ENCODE measurements at regions not wholly inside any gene's neighbourhood (a gene's known extent, or its start where the extent isn't known, plus 50 kb on each side); places are given as distances from the start of the nearest gene placed in this dataset.

DNA sequence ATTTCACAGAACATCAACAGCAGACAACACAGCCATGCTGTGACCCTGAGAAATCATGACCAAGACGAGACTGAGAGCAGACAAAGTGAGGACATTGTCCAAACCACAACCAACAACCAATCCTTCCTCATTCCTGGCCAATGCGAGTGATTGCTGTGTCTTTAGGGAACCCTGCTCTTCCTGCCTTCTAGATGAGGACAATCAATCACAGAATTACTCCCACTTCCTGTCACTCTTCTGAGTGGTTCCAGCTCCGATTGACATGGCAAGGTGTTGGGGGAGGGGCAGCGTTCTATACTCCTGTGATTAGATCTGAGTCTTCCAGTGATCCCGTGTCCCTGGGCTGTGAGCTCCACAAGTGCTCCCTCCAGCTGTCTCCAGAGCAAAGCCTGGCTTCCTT is 227.8 kb downstream of the STIM2 start:
- TF ChIP-seq, protein P1, sequence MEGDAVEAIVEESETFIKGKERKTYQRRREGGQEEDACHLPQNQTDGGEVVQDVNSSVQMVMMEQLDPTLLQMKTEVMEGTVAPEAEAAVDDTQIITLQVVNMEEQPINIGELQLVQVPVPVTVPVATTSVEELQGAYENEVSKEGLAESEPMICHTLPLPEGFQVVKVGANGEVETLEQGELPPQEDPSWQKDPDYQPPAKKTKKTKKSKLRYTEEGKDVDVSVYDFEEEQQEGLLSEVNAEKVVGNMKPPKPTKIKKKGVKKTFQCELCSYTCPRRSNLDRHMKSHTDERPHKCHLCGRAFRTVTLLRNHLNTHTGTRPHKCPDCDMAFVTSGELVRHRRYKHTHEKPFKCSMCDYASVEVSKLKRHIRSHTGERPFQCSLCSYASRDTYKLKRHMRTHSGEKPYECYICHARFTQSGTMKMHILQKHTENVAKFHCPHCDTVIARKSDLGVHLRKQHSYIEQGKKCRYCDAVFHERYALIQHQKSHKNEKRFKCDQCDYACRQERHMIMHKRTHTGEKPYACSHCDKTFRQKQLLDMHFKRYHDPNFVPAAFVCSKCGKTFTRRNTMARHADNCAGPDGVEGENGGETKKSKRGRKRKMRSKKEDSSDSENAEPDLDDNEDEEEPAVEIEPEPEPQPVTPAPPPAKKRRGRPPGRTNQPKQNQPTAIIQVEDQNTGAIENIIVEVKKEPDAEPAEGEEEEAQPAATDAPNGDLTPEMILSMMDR (conservative IDR thresholded peaks at IDR 0.05; ENCODE audit: low read depth, low read length) = no peak
- H3K4me3 ChIP-seq (ENCODE audit: low read depth, low read length) = no peak overlapping the region
- no peak for DNase-seq (ENCODE audit: low read depth)

DNA sequence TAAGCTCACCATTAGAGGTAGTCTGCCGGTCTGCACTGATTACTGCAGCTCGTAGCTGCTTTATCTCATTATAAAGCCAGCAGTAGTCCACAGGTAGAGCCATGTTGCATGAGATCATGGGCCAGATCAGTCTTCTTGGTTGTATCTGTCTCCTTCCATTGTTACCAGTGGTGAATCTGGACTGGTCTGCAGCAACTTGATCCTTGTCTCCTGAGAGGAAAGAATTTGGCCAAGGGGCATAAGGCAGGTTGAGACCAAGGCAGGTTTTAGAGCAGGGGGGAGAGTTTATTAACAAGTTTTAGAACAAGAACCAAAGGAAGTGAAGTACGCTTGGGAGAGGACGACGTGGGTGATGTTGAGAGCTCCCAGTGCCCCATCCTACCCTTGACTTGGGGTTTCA is 228.5 kb downstream of the STIM2 start:
- DNase-seq (ENCODE audit: low read depth) = no peak
- TF ChIP-seq, protein P1 (conservative IDR thresholded peaks at IDR 0.05; ENCODE audit: low read depth, low read length) = no peak
- no peak overlapping the region for H3K4me3 ChIP-seq (ENCODE audit: low read depth, low read length)

DNA sequence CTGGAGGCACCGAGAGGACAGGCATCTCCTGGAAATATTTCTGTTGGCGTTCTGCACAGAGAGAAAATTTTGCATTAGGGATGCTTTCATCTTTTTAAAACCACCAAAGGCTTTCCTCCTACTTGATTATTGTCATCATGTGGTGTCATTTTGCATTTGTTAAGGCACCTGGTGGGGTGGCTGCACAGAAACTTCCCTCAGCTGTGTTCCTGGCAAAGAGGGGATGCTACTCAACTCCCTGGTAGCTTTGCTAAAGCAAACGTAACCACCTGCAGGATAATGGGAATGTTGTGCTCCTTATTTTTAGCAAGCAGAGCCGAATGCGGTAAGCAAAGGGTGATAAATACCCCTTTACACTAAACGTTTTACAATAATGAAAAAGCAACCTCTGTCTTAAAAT is 229.8 kb downstream of the STIM2 start:
- no peak for DNase-seq (ENCODE audit: low read depth)
- TF ChIP-seq, protein P1 (conservative IDR thresholded peaks at IDR 0.05; ENCODE audit: low read depth, low read length) = no peak
- no peak overlapping the region for H3K4me3 ChIP-seq (ENCODE audit: low read depth, low read length)

DNA sequence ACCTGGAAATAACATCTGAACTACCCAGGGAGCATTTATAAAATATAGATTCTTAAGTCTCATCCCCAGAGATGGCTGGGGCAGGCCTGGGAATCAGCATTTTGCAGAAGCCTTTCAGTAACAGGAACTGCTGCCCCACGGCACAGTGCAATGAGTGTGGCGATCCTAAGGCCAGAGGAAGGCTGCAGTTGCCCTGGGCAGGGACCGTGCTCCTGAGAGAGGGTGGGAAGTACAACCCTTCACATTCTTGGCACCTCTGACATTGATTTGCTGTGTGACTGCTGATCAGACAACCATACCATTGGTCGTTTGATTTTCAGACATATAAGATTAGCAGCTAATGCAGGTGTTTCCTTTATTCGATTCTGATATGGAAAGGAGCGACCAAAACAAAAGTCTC is 233.6 kb downstream of the STIM2 start:
- TF ChIP-seq, protein P1 (conservative IDR thresholded peaks at IDR 0.05; ENCODE audit: low read depth, low read length) = no peak
- no peak for DNase-seq (ENCODE audit: low read depth)
- no peak overlapping the region for H3K4me3 ChIP-seq (ENCODE audit: low read depth, low read length)

DNA sequence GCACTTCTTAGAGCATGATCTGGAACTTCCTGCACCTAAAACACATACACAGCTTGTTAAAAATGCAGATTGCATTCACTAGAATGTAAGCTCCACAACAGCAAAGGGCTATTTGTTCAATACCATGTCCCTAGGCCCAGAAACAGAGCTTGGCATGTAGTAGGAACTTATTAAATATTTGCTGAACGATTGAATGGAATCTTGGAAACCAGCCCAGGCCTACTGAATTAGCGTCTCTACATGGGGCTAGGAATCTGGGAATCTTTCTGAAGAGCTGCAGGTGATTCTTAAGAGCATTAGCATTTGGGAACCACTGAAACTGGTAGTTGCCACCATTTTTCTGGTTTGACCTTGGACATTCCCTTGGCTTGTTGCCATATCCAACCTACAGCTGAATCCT is 234.1 kb downstream of the STIM2 start:
- DNase-seq (ENCODE audit: low read depth) = peak; percentile 19
- no peak overlapping the region for H3K4me3 ChIP-seq (ENCODE audit: low read depth, low read length)
- TF ChIP-seq, protein P1 (conservative IDR thresholded peaks at IDR 0.05; ENCODE audit: low read depth, low read length) = no peak

DNA sequence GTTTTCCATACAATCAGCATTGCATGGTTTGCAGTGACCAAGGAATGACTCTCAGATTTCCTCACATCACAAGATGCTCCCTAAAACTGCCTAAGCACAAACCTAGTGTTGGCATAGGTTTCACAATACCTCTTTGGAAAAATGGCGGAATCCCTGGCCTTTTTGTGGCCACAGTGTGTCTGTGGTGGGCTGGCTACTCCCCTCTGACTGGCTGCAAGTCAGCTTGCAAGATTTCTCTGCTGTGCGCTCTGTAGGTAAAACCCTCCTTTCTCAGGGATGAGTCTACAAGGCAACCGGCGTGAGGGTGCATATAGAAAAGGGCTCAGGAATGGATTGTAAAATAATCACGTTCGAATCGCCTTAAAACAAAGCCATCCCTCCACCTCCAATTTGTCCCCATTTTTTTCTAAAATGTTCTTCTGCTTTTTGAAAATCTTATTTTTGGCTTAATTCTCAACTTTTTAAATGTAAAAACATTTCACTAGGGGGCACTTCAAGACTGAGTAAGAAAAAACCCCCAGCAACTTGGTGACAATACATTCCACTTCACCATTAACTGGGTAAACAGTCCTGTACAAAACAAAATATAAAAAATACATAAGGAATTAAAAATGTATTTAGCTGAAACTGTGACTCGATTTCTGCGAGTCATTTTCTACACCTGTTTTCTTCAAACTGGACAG is 235.6 kb downstream of the STIM2 start:
- no peak for DNase-seq (ENCODE audit: low read depth)
- no peak overlapping the region for H3K4me3 ChIP-seq (ENCODE audit: low read depth, low read length)
- TF ChIP-seq, protein P1 (conservative IDR thresholded peaks at IDR 0.05; ENCODE audit: low read depth, low read length) = no peak

DNA sequence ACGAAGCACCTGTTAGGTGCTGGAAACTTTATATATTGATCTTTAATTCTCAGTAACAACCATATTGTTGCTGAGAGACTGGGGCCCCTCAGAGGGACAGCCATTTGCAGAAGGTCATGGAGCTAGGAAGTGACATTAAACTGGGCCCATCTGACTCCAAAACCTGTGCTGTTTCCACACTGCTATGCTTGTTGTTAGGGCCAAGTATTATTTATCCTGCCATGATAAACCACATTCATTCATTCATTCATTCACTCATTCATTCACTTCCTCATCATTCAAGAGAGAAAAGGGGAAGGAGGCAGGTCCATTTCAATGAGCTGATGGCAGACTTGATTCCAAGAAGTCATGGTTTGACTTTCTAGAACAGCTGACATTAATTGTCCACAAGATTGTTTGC is 237.4 kb downstream of the STIM2 start:
- DNase-seq (ENCODE audit: low read depth) = no peak
- H3K4me3 ChIP-seq (ENCODE audit: low read depth, low read length) = no peak overlapping the region
- TF ChIP-seq, protein P1 (conservative IDR thresholded peaks at IDR 0.05; ENCODE audit: low read depth, low read length) = no peak
